ENCODE measurements at regions not wholly inside any gene's neighbourhood (a gene's known extent, or its start where the extent isn't known, plus 50 kb on each side); places are given as distances from the start of the nearest gene placed in this dataset.

GRCh38 chr5:5615569-5615968, 193.1 kb downstream of the ICE1 start:
- no peak for DNase-seq
- TF ChIP-seq CTCF (IDR thresholded peaks at IDR 0.05) (no peak), POLR2AphosphoS5 (IDR thresholded peaks at IDR 0.05) (peak in 2 of 4 donors; percentile 9 to 72), POLR2A (IDR thresholded peaks at IDR 0.05) (no peak), EP300 (IDR thresholded peaks at IDR 0.05) (no peak)
- peaks cover 0 to 4% (median 0%) of the 10 kb centered on the region in 4 donors for H3K9me3 ChIP-seq
- 60 to 76% methylated on average over 1 of the region's 1 CpG for WGBS, 2 donors
- H3K27me3 ChIP-seq = no peaks in the 10 kb centered on the region
- intact Hi-C loops (cut with DNase I) = no loop called here
- H3K27ac ChIP-seq = peak overlapping the region in 1 of 4 donors; percentile 58
- no peaks in the 10 kb centered on the region for H3K36me3 ChIP-seq
- no peak overlapping the region for H3K4me3 ChIP-seq
- H3K4me1 ChIP-seq = peaks cover 0 to 32% (median 20%) of the 10 kb centered on the region in 4 donors

- no peaks in the 10 kb centered on the region for H3K36me3 ChIP-seq
- no peak for DNase-seq
- no peak overlapping the region for H3K27ac ChIP-seq
- peaks cover 0 to 32% (median 20%) of the 10 kb centered on the region in 4 donors for H3K4me1 ChIP-seq
- 79 to 85% methylated on average over 6 of the region's 6 CpGs for WGBS, 2 donors
- no peaks in the 10 kb centered on the region for H3K27me3 ChIP-seq
- TF ChIP-seq CTCF (IDR thresholded peaks at IDR 0.05) = no peak
- TF ChIP-seq POLR2A (IDR thresholded peaks at IDR 0.05) = no peak
- no peak for TF ChIP-seq POLR2AphosphoS5 (IDR thresholded peaks at IDR 0.05)
- TF ChIP-seq EP300 (IDR thresholded peaks at IDR 0.05) = no peak
- no peak overlapping the region for H3K4me3 ChIP-seq
- no peaks in the 10 kb centered on the region for H3K9me3 ChIP-seq
- intact Hi-C loops (cut with DNase I) = no loop called here
These were observed 190.9 kb downstream of the ICE1 start for GRCh38 chr5:5613261-5613990.

GRCh38 chr5:5612096-5612495, 189.6 kb downstream of the ICE1 start:
- TF ChIP-seq EP300 (IDR thresholded peaks at IDR 0.05) (no peak), POLR2AphosphoS5 (IDR thresholded peaks at IDR 0.05) (no peak), CTCF (IDR thresholded peaks at IDR 0.05) (no peak)
- Histone ChIP-seq H3K36me3 (no peaks in the 10 kb centered on the region), H3K9me3 (no peaks in the 10 kb centered on the region), H3K27ac (no peak overlapping the region), H3K27me3 (no peaks in the 10 kb centered on the region), H3K4me3 (no peak overlapping the region), H3K4me1 (peaks cover 0 to 26% (median 16%) of the 10 kb centered on the region in 4 donors)
- DNase-seq = no peak
- WGBS, 2 donors = 90 to 95% methylated on average over 2 of the region's 2 CpGs
- intact Hi-C loops (cut with DNase I) = no loop called here

- H3K27me3 ChIP-seq = no peaks in the 10 kb centered on the region
- DNase-seq = no peak
- no peak overlapping the region for H3K4me3 ChIP-seq
- no peaks in the 10 kb centered on the region for H3K9me3 ChIP-seq
- no peak overlapping the region for H3K27ac ChIP-seq
- TF ChIP-seq EP300 (IDR thresholded peaks at IDR 0.05) = no peak
- TF ChIP-seq CTCF (IDR thresholded peaks at IDR 0.05) = no peak
- no peak for TF ChIP-seq POLR2AphosphoS5 (IDR thresholded peaks at IDR 0.05)
- TF ChIP-seq POLR2A (IDR thresholded peaks at IDR 0.05) = no peak
- WGBS, 2 donors = 82% methylated on average over 7 of the region's 7 CpGs
- H3K4me1 ChIP-seq = peaks cover 0 to 4% (median 1%) of the 10 kb centered on the region in 4 donors
- H3K36me3 ChIP-seq = no peaks in the 10 kb centered on the region
- intact Hi-C loops (cut with DNase I) = no loop called here
These were observed 187.5 kb downstream of the ICE1 start for GRCh38 chr5:5609935-5610334.

Data from sigmoid colon (tissue), 6 donors.